ENCODE measurements at regions not wholly inside any gene's neighbourhood (a gene's known extent, or its start where the extent isn't known, plus 50 kb on each side); places are given as distances from the start of the nearest gene placed in this dataset.

GRCh38 chr7:85322252-85322651, 135.4 kb upstream of the SEMA3D start:
- WGBS, 2 donors = 74 to 76% methylated on average over 4 of the region's 4 CpGs
- Histone ChIP-seq H3K27me3 (no peaks in the 10 kb centered on the region), H3K4me1 (no peaks in the 10 kb centered on the region), H3K4me3 (no peak overlapping the region), H3K36me3 (no peaks in the 10 kb centered on the region), H3K9me3 (no peaks in the 10 kb centered on the region), H3K27ac (no peak overlapping the region)
- TF ChIP-seq POLR2AphosphoS5 (IDR thresholded peaks at IDR 0.05) (no peak), POLR2A (IDR thresholded peaks at IDR 0.05) (no peak), EP300 (IDR thresholded peaks at IDR 0.05) (no peak)
- TF ChIP-seq, protein P1, sequence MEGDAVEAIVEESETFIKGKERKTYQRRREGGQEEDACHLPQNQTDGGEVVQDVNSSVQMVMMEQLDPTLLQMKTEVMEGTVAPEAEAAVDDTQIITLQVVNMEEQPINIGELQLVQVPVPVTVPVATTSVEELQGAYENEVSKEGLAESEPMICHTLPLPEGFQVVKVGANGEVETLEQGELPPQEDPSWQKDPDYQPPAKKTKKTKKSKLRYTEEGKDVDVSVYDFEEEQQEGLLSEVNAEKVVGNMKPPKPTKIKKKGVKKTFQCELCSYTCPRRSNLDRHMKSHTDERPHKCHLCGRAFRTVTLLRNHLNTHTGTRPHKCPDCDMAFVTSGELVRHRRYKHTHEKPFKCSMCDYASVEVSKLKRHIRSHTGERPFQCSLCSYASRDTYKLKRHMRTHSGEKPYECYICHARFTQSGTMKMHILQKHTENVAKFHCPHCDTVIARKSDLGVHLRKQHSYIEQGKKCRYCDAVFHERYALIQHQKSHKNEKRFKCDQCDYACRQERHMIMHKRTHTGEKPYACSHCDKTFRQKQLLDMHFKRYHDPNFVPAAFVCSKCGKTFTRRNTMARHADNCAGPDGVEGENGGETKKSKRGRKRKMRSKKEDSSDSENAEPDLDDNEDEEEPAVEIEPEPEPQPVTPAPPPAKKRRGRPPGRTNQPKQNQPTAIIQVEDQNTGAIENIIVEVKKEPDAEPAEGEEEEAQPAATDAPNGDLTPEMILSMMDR (IDR thresholded peaks at IDR 0.05) = no peak
- DNase-seq = no peak
- no peak for ATAC-seq (ENCODE audit: low FRiP score in 2 of 2)

GRCh38 chr7:85320699-85321476, 134.0 kb upstream of the SEMA3D start:
- WGBS, 2 donors = 58 to 69% methylated on average over 3 of the region's 3 CpGs
- ATAC-seq (ENCODE audit: low FRiP score in 2 of 2) (no peak), DNase-seq (no peak)
- no peaks in the 10 kb centered on the region for H3K27me3 ChIP-seq
- H3K36me3 ChIP-seq = no peaks in the 10 kb centered on the region
- no peaks in the 10 kb centered on the region for H3K9me3 ChIP-seq
- no peak overlapping the region for H3K4me3 ChIP-seq
- H3K27ac ChIP-seq = no peak overlapping the region
- TF ChIP-seq, protein P1 (IDR thresholded peaks at IDR 0.05) = no peak
- TF ChIP-seq POLR2AphosphoS5 (IDR thresholded peaks at IDR 0.05) (no peak), POLR2A (IDR thresholded peaks at IDR 0.05) (no peak), EP300 (IDR thresholded peaks at IDR 0.05) (no peak)
- H3K4me1 ChIP-seq = no peaks in the 10 kb centered on the region

GRCh38 chr7:85316489-85316888, 129.6 kb upstream of the SEMA3D start:
- H3K4me3 ChIP-seq = no peak overlapping the region
- DNase-seq (no peak), ATAC-seq (ENCODE audit: low FRiP score in 2 of 2) (no peak)
- no peaks in the 10 kb centered on the region for H3K27me3 ChIP-seq
- no peaks in the 10 kb centered on the region for H3K36me3 ChIP-seq
- 85 to 91% methylated on average over 2 of the region's 2 CpGs for WGBS, 2 donors
- TF ChIP-seq POLR2A (IDR thresholded peaks at IDR 0.05) = no peak
- no peak for TF ChIP-seq EP300 (IDR thresholded peaks at IDR 0.05)
- TF ChIP-seq, protein P1 (IDR thresholded peaks at IDR 0.05) = no peak
- no peak for TF ChIP-seq POLR2AphosphoS5 (IDR thresholded peaks at IDR 0.05)
- H3K4me1 ChIP-seq = no peaks in the 10 kb centered on the region
- H3K9me3 ChIP-seq = no peaks in the 10 kb centered on the region
- H3K27ac ChIP-seq = no peak overlapping the region

- H3K36me3 ChIP-seq = no peaks in the 10 kb centered on the region
- H3K27ac ChIP-seq = no peak overlapping the region
- 78 to 86% methylated on average over 1 of the region's 1 CpG for WGBS, 2 donors
- DNase-seq (no peak), ATAC-seq (ENCODE audit: low FRiP score in 2 of 2) (no peak)
- H3K27me3 ChIP-seq = no peaks in the 10 kb centered on the region
- TF ChIP-seq POLR2A (IDR thresholded peaks at IDR 0.05) (no peak), EP300 (IDR thresholded peaks at IDR 0.05) (no peak), POLR2AphosphoS5 (IDR thresholded peaks at IDR 0.05) (no peak)
- TF ChIP-seq, protein P1 (IDR thresholded peaks at IDR 0.05) = no peak
- no peaks in the 10 kb centered on the region for H3K9me3 ChIP-seq
- no peaks in the 10 kb centered on the region for H3K4me1 ChIP-seq
- H3K4me3 ChIP-seq = no peak overlapping the region
These were observed 123.4 kb upstream of the SEMA3D start for GRCh38 chr7:85310301-85310700.

DNA sequence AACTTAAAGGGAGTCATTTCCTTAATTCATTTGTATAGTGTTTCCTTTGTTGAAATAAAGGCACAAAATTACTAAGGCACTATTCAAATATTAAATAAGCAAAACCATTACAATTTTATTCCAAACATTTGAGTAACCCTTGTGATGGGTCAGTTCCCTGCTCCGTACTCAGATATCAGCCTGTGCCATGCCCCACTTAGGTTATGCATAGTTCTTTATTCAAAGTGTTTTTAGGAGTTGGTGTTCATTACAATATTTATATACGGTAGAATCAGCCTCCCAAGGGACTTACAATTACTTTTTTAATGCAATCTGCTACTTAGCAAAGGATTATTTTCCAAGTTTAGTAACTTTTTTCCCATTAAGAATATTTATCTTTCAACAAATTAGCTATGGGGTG, 119.3 kb upstream of the SEMA3D start:
- Histone ChIP-seq H3K4me1 (no peaks in the 10 kb centered on the region), H3K36me3 (no peaks in the 10 kb centered on the region), H3K27ac (no peak overlapping the region), H3K4me3 (no peak overlapping the region), H3K9me3 (no peaks in the 10 kb centered on the region), H3K27me3 (no peaks in the 10 kb centered on the region)
- DNase-seq (no peak), ATAC-seq (ENCODE audit: low FRiP score in 2 of 2) (no peak)
- WGBS, 2 donors = 48 to 72% methylated on average over 2 of the region's 2 CpGs
- TF ChIP-seq EP300 (IDR thresholded peaks at IDR 0.05) (no peak), POLR2AphosphoS5 (IDR thresholded peaks at IDR 0.05) (no peak), POLR2A (IDR thresholded peaks at IDR 0.05) (no peak)
- TF ChIP-seq, protein P1 (IDR thresholded peaks at IDR 0.05) = no peak
